Thyroid gland (tissue), 4 donors: ENCODE measurements at regions not wholly inside any gene's neighbourhood (a gene's known extent, or its start where the extent isn't known, plus 50 kb on each side); places are given as distances from the start of the nearest gene placed in this dataset.
A peak's percentile ranks its signal among the peaks of the same experiment; 100 is the strongest.

Experiments
- DNase-seq, 2 donors: peaks; one replicate each; pipeline ENCODE4 v3.0.0-alpha.2; 2019
- H3K27ac ChIP-seq, 3 donors: fragments of 200-600 bp; sonication (generic); 1 replicate in 2 of 3; 2 replicates in 1 of 3; pipeline ENCODE4 v1.5.1; 2016 to 2019; ENCODE audit warnings: mild to moderate bottlenecking in 1 of 3, moderate library complexity in 1 of 3
- H3K27me3 ChIP-seq: fragments of 200-600 bp; sonication (generic); one replicate; pipeline ENCODE4 v1.5.1; 2019
- H3K36me3 ChIP-seq, 2 donors: fragments of 200-600 bp; sonication (generic); one replicate each; pipeline ENCODE4 v1.5.1; 2016 to 2019
- H3K4me1 ChIP-seq, 2 donors: fragments of 200-600 bp; sonication (generic); one replicate each; pipeline ENCODE4 v1.5.1; 2017 to 2019
- H3K4me3 ChIP-seq, 3 donors: fragments of 200-600 bp; sonication (generic); replicated peaks in 1 of 3; 1 replicate in 2 of 3; 2 replicates in 1 of 3; pipeline ENCODE4 v1.5.1; 2016; ENCODE audit warnings: mild to moderate bottlenecking in 1 of 3
- H3K9me3 ChIP-seq: fragments of 200-600 bp; sonication (generic); one replicate; pipeline ENCODE4 v1.5.1; 2017
- CTCF ChIP-seq, 6 experiments: fragments of 200-600 bp in 3 of 6; fragments of 450-650 bp in 3 of 6; sonication (generic) in 3 of 6; IDR thresholded peaks; one replicate each; pipeline ENCODE4 v1.5.1; 2016 to 2019; ENCODE audit warnings: antibody characterized with exemption in 6 of 6, mild to moderate bottlenecking in 2 of 6, inconsistent platforms in 1 of 6, moderate library complexity in 1 of 6
- POLR2A ChIP-seq, 2 donors: fragments of 450-650 bp; IDR thresholded peaks; one replicate each; pipeline ENCODE4 v1.6.1; 2017; ENCODE audit warnings: antibody characterized with exemption in 2 of 2, mild to moderate bottlenecking in 2 of 2, moderate library complexity in 1 of 2
- WGBS, 2 donors: methylation state at CpG; one replicate each; pipeline ENCODE4 v1.1.5; 2017; 5-methylcytosine and 5-hydroxymethylcytosine counted together
- intact Hi-C: fragments of 100-400 bp; cut with DNase I; formaldehyde crosslinking; loops from one replicate; pipeline ENCODE4 v1.15.1; 2023

GRCh38 chr9:20243841-20244240 lies 378.5 kb downstream of the MLLT3 start:
- Histone ChIP-seq H3K4me1 (peaks cover 0 to 3% of the 10 kb centered on the region in 2 donors), H3K9me3 (no peaks in the 10 kb centered on the region), H3K4me3 (no peak overlapping the region), H3K27me3 (no peaks in the 10 kb centered on the region), H3K27ac (no peak overlapping the region), H3K36me3 (no peaks in the 10 kb centered on the region)
- TF ChIP-seq POLR2A (IDR thresholded peaks at IDR 0.05) = no peak
- TF ChIP-seq CTCF (IDR thresholded peaks at IDR 0.05) = no peak
- 61% methylated on average over 6 of the region's 6 CpGs for WGBS, 2 donors
- no peak for DNase-seq
- intact Hi-C loops = no loop called here

- no peak for TF ChIP-seq POLR2A (IDR thresholded peaks at IDR 0.05)
- no peak for TF ChIP-seq CTCF (IDR thresholded peaks at IDR 0.05)
- 62 to 69% methylated on average over 10 of the region's 10 CpGs for WGBS, 2 donors
- Histone ChIP-seq H3K9me3 (no peaks in the 10 kb centered on the region), H3K36me3 (no peaks in the 10 kb centered on the region), H3K27ac (no peak overlapping the region), H3K4me3 (no peak overlapping the region), H3K27me3 (no peaks in the 10 kb centered on the region), H3K4me1 (peaks cover 0 to 5% of the 10 kb centered on the region in 2 donors)
- DNase-seq = no peak
- intact Hi-C loops = no loop called here
These were observed 379.6 kb downstream of the MLLT3 start for GRCh38 chr9:20242510-20243189.

- TF ChIP-seq CTCF (IDR thresholded peaks at IDR 0.05) (no peak), POLR2A (IDR thresholded peaks at IDR 0.05) (no peak)
- no peaks in the 10 kb centered on the region for H3K27me3 ChIP-seq
- H3K4me1 ChIP-seq = peaks cover 5 to 14% of the 10 kb centered on the region in 2 donors
- intact Hi-C loops = no loop called here
- DNase-seq = no peak
- H3K9me3 ChIP-seq = no peaks in the 10 kb centered on the region
- no peaks in the 10 kb centered on the region for H3K36me3 ChIP-seq
- H3K4me3 ChIP-seq = no peak overlapping the region
- H3K27ac ChIP-seq = no peak overlapping the region
- 84 to 95% methylated on average over 2 of the region's 2 CpGs for WGBS, 2 donors
These were observed 381.8 kb downstream of the MLLT3 start for GRCh38 chr9:20240498-20240897.

GRCh38 chr9:20238921-20239320 lies 383.4 kb downstream of the MLLT3 start:
- Histone ChIP-seq H3K27ac (peak overlapping the region in 1 of 3 donors; percentile 72), H3K27me3 (no peaks in the 10 kb centered on the region), H3K4me3 (no peak overlapping the region), H3K9me3 (no peaks in the 10 kb centered on the region), H3K4me1 (peaks cover 5 to 14% of the 10 kb centered on the region in 2 donors), H3K36me3 (no peaks in the 10 kb centered on the region)
- 16 to 37% methylated on average over 1 of the region's 1 CpG for WGBS, 2 donors
- no peak for TF ChIP-seq POLR2A (IDR thresholded peaks at IDR 0.05)
- TF ChIP-seq CTCF (IDR thresholded peaks at IDR 0.05) = no peak
- intact Hi-C loops = no loop called here
- DNase-seq = no peak

GRCh38 chr9:20237686-20238085 lies 384.6 kb downstream of the MLLT3 start:
- Histone ChIP-seq H3K4me3 (no peak overlapping the region), H3K9me3 (no peaks in the 10 kb centered on the region), H3K4me1 (peaks cover 5 to 14% of the 10 kb centered on the region in 2 donors), H3K36me3 (no peaks in the 10 kb centered on the region), H3K27me3 (no peaks in the 10 kb centered on the region), H3K27ac (no peak overlapping the region)
- intact Hi-C loops = no loop called here
- DNase-seq = no peak
- WGBS, 2 donors = 82 to 92% methylated on average over 1 of the region's 1 CpG
- no peak for TF ChIP-seq CTCF (IDR thresholded peaks at IDR 0.05)
- TF ChIP-seq POLR2A (IDR thresholded peaks at IDR 0.05) = no peak
